ENCODE measurements at regions not wholly inside any gene's neighbourhood (a gene's known extent, or its start where the extent isn't known, plus 50 kb on each side); places are given as distances from the start of the nearest gene placed in this dataset.

DNA sequence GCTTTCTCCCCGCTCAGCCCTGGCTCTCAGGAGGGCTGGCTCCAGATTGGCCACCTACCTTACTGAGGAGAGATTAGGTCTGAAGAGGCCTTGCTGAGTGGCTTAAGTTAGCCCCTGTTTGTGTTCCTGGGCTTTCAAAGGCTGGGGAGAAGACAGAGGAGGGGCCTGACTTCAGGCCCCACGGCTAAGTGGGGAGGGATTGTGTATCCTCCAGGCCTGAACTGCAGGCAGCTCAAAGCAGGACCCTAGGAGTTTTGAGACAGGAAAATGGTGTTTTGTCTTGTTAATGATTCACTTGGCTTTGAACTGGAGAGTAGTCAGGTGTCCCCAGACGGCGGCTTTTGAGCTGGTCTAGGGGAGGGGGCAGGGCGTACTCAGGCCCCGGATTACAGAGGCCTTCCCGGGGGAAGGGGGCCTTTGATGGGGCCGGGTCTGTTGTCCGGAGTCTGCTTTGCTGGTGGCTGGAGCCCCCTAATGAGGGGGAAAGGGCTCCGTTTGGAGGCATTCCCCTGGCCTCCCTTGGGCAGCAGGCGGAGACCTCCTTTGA, 162.0 kb upstream of the SMIM23 start (continued):
- peak; percentile 58 for TF ChIP-seq USF2 (IDR thresholded peaks at IDR 0.05; ENCODE audit: low read length)
- TF ChIP-seq SAP30 (IDR thresholded peaks at IDR 0.05; ENCODE audit: insufficient read depth, insufficient replicate concordance, low read length) = no peak
- no peak for TF ChIP-seq TBP (IDR thresholded peaks at IDR 0.05; ENCODE audit: low read depth, low read length)
- TF ChIP-seq ASH2L (IDR thresholded peaks at IDR 0.05; ENCODE audit: low read length) = no peak
- TF ChIP-seq HDAC6 (IDR thresholded peaks at IDR 0.05; ENCODE audit: low read depth, low read length) = no peak
- TF ChIP-seq CBX5 (IDR thresholded peaks at IDR 0.05; ENCODE audit: low read depth, low read length) = no peak
- TF ChIP-seq EP300 (IDR thresholded peaks at IDR 0.05; ENCODE audit: borderline replicate concordance in 1 of 2, low read depth in 2 of 2, low read length in 2 of 2) = peak in 1 of 2 experiments; percentile 68; a peak in 1 of 3 replicates
- TF ChIP-seq ATF2 (IDR thresholded peaks at IDR 0.05; ENCODE audit: low read length) = peak; percentile 51; the same call in 1 of the 2 replicates
- TF ChIP-seq TEAD4 (IDR thresholded peaks at IDR 0.05; ENCODE audit: low read depth, low read length) = no peak
- no peak for TF ChIP-seq NRF1 (IDR thresholded peaks at IDR 0.05; ENCODE audit: low read depth, low read length)

Data from H1 (cell line).